H9 (cell line): ENCODE measurements at regions not wholly inside any gene's neighbourhood (a gene's known extent, or its start where the extent isn't known, plus 50 kb on each side); places are given as distances from the start of the nearest gene placed in this dataset.

ENCODE experiments used
- DNase-seq: peaks from one replicate; pipeline ENCODE4 v3.0.0-alpha.2; 2017
- H2AFZ ChIP-seq: one replicate; pipeline ENCODE4 v1.6.1; 2013; ENCODE audit warnings: mild to moderate bottlenecking, low read length, control low read depth, moderate library complexity
- H2AK5ac ChIP-seq: 2 replicates; pipeline ENCODE4 v1.6.1; 2013; ENCODE audit warnings: low read length, control low read depth, mixed read lengths; ENCODE audit not compliant: insufficient read length
- H2BK120ac ChIP-seq: one replicate; pipeline ENCODE4 v1.6.1; 2013; ENCODE audit warnings: low read depth, mild to moderate bottlenecking, low read length, control low read depth, inconsistent platforms; ENCODE audit not compliant: poor library complexity, severe bottlenecking
- H2BK12ac ChIP-seq: 2 replicates; pipeline ENCODE4 v1.6.1; 2013; ENCODE audit warnings: low read length, control low read depth, mixed read lengths, low read depth; ENCODE audit not compliant: insufficient read length
- H2BK15ac ChIP-seq: 2 replicates; pipeline ENCODE4 v1.6.1; 2013; ENCODE audit warnings: low read depth, low read length, control low read depth
- H2BK20ac ChIP-seq: one replicate; pipeline ENCODE4 v1.6.1; 2013; ENCODE audit warnings: low read depth, mild to moderate bottlenecking, low read length, control low read depth, inconsistent platforms; ENCODE audit not compliant: poor library complexity, severe bottlenecking
- H2BK5ac ChIP-seq: 2 replicates; pipeline ENCODE4 v1.6.1; 2013; ENCODE audit warnings: low read length, control low read depth, mixed read lengths; ENCODE audit not compliant: insufficient read length
- H3K14ac ChIP-seq: 2 replicates; pipeline ENCODE4 v1.6.1; 2013; ENCODE audit warnings: low read length, control low read depth; ENCODE audit not compliant: insufficient read depth
- H3K18ac ChIP-seq: 2 replicates; pipeline ENCODE4 v1.6.1; 2013; ENCODE audit warnings: low read depth, mild to moderate bottlenecking, mixed read lengths, low read length, control low read depth; ENCODE audit not compliant: insufficient read length
- H3K23ac ChIP-seq: 2 replicates; pipeline ENCODE4 v1.6.1; 2013; ENCODE audit warnings: low read length, control low read depth, mixed read lengths, low read depth; ENCODE audit not compliant: insufficient read length
- H3K23me2 ChIP-seq: 2 replicates; pipeline ENCODE4 v1.6.1; 2013; ENCODE audit warnings: low read depth, mild to moderate bottlenecking, mixed read lengths, low read length, control low read depth; ENCODE audit not compliant: insufficient read length, poor library complexity, severe bottlenecking
- H3K27ac ChIP-seq: 2 replicates; pipeline ENCODE4 v1.5.1; 2013; ENCODE audit warnings: low read length, control low read depth, mixed read lengths, low read depth; ENCODE audit not compliant: insufficient read length
- H3K27me3 ChIP-seq: 2 replicates; pipeline ENCODE4 v1.6.1; 2013; ENCODE audit warnings: low read length, control low read depth, inconsistent platforms; ENCODE audit not compliant: insufficient read depth
- H3K4ac ChIP-seq: 2 replicates; pipeline ENCODE4 v1.6.1; 2013; ENCODE audit warnings: low read depth, mild to moderate bottlenecking, control low read depth, inconsistent platforms, low read length, moderate library complexity
- H3K4me1 ChIP-seq: 2 replicates; pipeline ENCODE4 v1.6.1; 2013; ENCODE audit warnings: low read length, control low read depth, inconsistent platforms; ENCODE audit not compliant: insufficient read depth
- H3K4me2 ChIP-seq: 2 replicates; pipeline ENCODE4 v1.6.1; 2013; ENCODE audit warnings: low read length, control low read depth, mixed read lengths; ENCODE audit not compliant: insufficient read length, insufficient read depth
- H3K56ac ChIP-seq: 2 replicates; pipeline ENCODE4 v1.6.1; 2013; ENCODE audit warnings: low read depth, mild to moderate bottlenecking, mixed read lengths, low read length, control low read depth; ENCODE audit not compliant: insufficient read length
- H3K79me1 ChIP-seq: 2 replicates; pipeline ENCODE4 v1.6.1; 2013; ENCODE audit warnings: low read depth, mild to moderate bottlenecking, moderate library complexity, low read length, control low read depth, inconsistent platforms; ENCODE audit not compliant: insufficient read depth, poor library complexity, severe bottlenecking
- H3K79me2 ChIP-seq: 2 replicates; pipeline ENCODE4 v1.6.1; 2013; ENCODE audit warnings: low read length, control low read depth, inconsistent platforms; ENCODE audit not compliant: insufficient read depth
- H3K9ac ChIP-seq: 2 replicates; pipeline ENCODE4 v1.6.1; 2013; ENCODE audit warnings: low read length, control low read depth, mixed read lengths; ENCODE audit not compliant: insufficient read length; ENCODE audit errors: extremely low read depth
- H3K9me3 ChIP-seq: one replicate; pipeline ENCODE4 v1.6.1; 2013; ENCODE audit warnings: low read depth, low read length, inconsistent platforms; ENCODE audit not compliant: control insufficient read depth
- H3T11ph ChIP-seq: one replicate; pipeline ENCODE4 v1.6.1; 2013; ENCODE audit warnings: mild to moderate bottlenecking, low read length, control low read depth, inconsistent platforms
- H4K20me1 ChIP-seq: one replicate; pipeline ENCODE4 v1.6.1; 2013; ENCODE audit not compliant: control insufficient read depth, insufficient read length, insufficient read depth
- H4K5ac ChIP-seq: 2 replicates; pipeline ENCODE4 v1.6.1; 2013; ENCODE audit warnings: low read depth, mild to moderate bottlenecking, mixed read lengths, low read length, control low read depth; ENCODE audit not compliant: insufficient read length
- H4K8ac ChIP-seq: replicated peaks from 2 replicates; pipeline ENCODE4 v1.6.1; 2013; ENCODE audit warnings: low read length, control low read depth, mixed read lengths, low read depth; ENCODE audit not compliant: insufficient read length
- H4K91ac ChIP-seq: 2 replicates; pipeline ENCODE4 v1.6.1; 2013; ENCODE audit warnings: low read depth, mild to moderate bottlenecking, moderate library complexity, mixed read lengths, low read length, control low read depth; ENCODE audit not compliant: insufficient read length
- H3K27ac Mint-ChIP-seq, 3 experiments: 2 replicates in 2 of 3; 3 replicates in 1 of 3; pipeline ENCODE4 v1.8.0; 2020 to 2021; ENCODE audit warnings: mixed read lengths in 3 of 3, mild to moderate bottlenecking in 1 of 3, moderate library complexity in 1 of 3
- H3K27me3 Mint-ChIP-seq: 2 replicates; pipeline ENCODE4 v1.8.0; 2021; ENCODE audit warnings: low read depth, mild to moderate bottlenecking, moderate library complexity, mixed read lengths
- H3K36me3 Mint-ChIP-seq, 3 experiments: 2 replicates in 2 of 3; 3 replicates in 1 of 3; pipeline ENCODE4 v1.8.0; 2020 to 2021; ENCODE audit warnings: low read depth in 3 of 3, mixed read lengths in 3 of 3; ENCODE audit not compliant: insufficient read depth in 1 of 3
- H3K4me1 Mint-ChIP-seq, 2 experiments: 2 replicates each; pipeline ENCODE4 v1.8.0; 2020; ENCODE audit warnings: mixed read lengths in 2 of 2
- H3K4me3 Mint-ChIP-seq, 2 experiments: 2 replicates in 1 of 2; 3 replicates in 1 of 2; pipeline ENCODE4 v1.8.0; 2020 to 2021; ENCODE audit warnings: mild to moderate bottlenecking in 2 of 2, mixed read lengths in 2 of 2, moderate library complexity in 1 of 2
- H3K9me3 Mint-ChIP-seq, 2 experiments: 2 replicates in 1 of 2; 3 replicates in 1 of 2; pipeline ENCODE4 v1.8.0; 2020; ENCODE audit warnings: mild to moderate bottlenecking in 2 of 2, mixed read lengths in 2 of 2, moderate library complexity in 1 of 2
- WGBS: extraction: QIAGEN DNeasy Blood & Tissue Kit; methylation state at CpG from one replicate; pipeline ENCODE4 v1.1.7; 2013; ENCODE audit warnings: missing lambda C conversion rate, low lambda C conversion rate, mixed read lengths; ENCODE audit not compliant: insufficient read length; ENCODE audit errors: extremely low coverage; 5-methylcytosine and 5-hydroxymethylcytosine counted together
- TF ChIP-seq, protein P1 (sequence below): fragments of 200-600 bp; sonication (generic); conservative IDR thresholded peaks from 3 replicates; pipeline ENCODE4 v1.8.0; 2021; ENCODE audit warnings: antibody characterized with exemption, mild to moderate bottlenecking

DNA sequence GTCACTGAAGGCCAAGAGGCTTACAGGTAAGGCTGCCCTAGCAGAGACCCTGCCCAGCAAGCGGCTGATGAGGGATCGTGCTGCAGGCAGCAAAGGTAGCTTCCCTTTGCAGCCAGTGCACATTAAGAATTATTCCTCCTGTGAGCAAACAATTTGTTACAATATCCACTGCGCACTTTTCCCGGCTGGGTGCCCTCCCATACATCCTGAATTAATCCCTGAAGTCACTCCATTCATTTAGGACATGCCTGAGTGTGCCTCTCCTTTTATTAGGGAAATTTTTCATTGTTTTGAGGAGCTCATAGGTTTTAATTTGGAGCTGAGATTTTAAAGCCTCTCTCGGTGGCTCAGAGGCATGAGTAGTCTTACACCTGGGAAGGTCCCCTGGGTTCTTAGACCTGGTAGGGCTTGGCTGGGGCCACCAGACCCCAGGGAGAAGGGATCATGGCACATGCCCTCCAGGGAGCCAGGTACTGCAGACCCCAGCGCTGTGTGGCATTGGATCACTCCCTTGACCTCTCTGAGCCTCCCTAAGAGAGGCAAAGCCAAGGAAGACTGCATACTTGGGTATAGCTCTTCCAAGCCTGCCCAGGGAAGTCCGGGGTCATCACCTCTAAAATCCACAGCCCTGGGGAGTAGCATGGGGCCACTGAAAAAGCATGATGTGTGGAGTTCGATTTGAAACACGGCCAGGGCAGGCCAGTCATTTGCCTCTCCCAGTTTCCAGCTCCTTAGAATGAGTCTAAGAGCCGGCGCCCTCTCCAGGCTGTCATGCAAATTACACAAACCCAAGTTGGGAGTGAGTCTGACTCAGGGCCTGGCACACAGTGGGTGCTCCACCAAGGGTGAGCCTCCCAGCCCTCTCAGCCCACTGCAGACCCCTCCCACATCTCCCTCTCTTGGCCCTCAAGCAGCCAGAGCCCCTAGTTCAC, 151.9 kb upstream of the LINGO1 start:
- TF ChIP-seq, protein P1, sequence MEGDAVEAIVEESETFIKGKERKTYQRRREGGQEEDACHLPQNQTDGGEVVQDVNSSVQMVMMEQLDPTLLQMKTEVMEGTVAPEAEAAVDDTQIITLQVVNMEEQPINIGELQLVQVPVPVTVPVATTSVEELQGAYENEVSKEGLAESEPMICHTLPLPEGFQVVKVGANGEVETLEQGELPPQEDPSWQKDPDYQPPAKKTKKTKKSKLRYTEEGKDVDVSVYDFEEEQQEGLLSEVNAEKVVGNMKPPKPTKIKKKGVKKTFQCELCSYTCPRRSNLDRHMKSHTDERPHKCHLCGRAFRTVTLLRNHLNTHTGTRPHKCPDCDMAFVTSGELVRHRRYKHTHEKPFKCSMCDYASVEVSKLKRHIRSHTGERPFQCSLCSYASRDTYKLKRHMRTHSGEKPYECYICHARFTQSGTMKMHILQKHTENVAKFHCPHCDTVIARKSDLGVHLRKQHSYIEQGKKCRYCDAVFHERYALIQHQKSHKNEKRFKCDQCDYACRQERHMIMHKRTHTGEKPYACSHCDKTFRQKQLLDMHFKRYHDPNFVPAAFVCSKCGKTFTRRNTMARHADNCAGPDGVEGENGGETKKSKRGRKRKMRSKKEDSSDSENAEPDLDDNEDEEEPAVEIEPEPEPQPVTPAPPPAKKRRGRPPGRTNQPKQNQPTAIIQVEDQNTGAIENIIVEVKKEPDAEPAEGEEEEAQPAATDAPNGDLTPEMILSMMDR, result peak; percentile 77
- Histone ChIP-seq H3T11ph (no peak overlapping the region), H2AK5ac (no peak overlapping the region), H2BK12ac (no peak overlapping the region), H4K8ac (no peak overlapping the region), H3K27me3 (no peaks in the 10 kb centered on the region), H3K79me2 (no peaks in the 10 kb centered on the region), H3K27ac (no peak overlapping the region), H3K18ac (no peak overlapping the region), H3K4me1 (no peaks in the 10 kb centered on the region), H3K23me2 (no peaks in the 10 kb centered on the region), H4K20me1 (no peaks in the 10 kb centered on the region), H4K91ac (no peak overlapping the region), H3K9ac (no peak overlapping the region), H2BK20ac (no peak overlapping the region), H3K14ac (no peak overlapping the region; the same call in 1 of the 2 replicates), H2BK120ac (no peak overlapping the region), H3K23ac (no peak overlapping the region), H3K79me1 (no peaks in the 10 kb centered on the region), H2AFZ (no peak overlapping the region), H4K5ac (no peak overlapping the region), H3K56ac (no peak overlapping the region), H2BK5ac (no peak overlapping the region), H2BK15ac (no peak overlapping the region), H3K4me2 (no peak overlapping the region), H3K4ac (no peak overlapping the region), H3K9me3 (no peaks in the 10 kb centered on the region)
- H3K27me3 Mint-ChIP-seq, result no peaks in the 10 kb centered on the region; the same call in none of the 2 replicates
- peaks cover 0 to 12% (median 0%) of the 10 kb centered on the region in 3 experiments; a peak in 2 of 7 replicates for H3K36me3 Mint-ChIP-seq
- H3K27ac Mint-ChIP-seq, result no peak overlapping the region
- DNase-seq, result peak; percentile 70
- no CpG with 5 or more reads among the region's 11 CpGs for WGBS
- no peak overlapping the region for H3K4me3 Mint-ChIP-seq
- H3K4me1 Mint-ChIP-seq, result peaks cover 18 to 53% of the 10 kb centered on the region in 2 experiments
- peaks cover 0 to 3% of the 10 kb centered on the region in 2 experiments; a peak in 1 of 5 replicates for H3K9me3 Mint-ChIP-seq
